Suprapubic skin (tissue), 3 donors: ENCODE measurements at regions not wholly inside any gene's neighbourhood (a gene's known extent, or its start where the extent isn't known, plus 50 kb on each side); places are given as distances from the start of the nearest gene placed in this dataset.
"Not testable (repeated sequence)": the region's sequence is repeated elsewhere in the genome, so short reads cannot be mapped to it uniquely, and the experiment has no call there.

Source experiments
- CTCF ChIP-seq, 2 donors: fragments of 200-600 bp in 1 of 2; fragments of 450-650 bp in 1 of 2; sonication (generic) in 1 of 2; IDR thresholded peaks; one replicate each; pipeline ENCODE4 v1.5.1; 2016 to 2019; ENCODE audit warnings: antibody characterized with exemption in 2 of 2, mild to moderate bottlenecking in 1 of 2, moderate library complexity in 1 of 2
- POLR2AphosphoS5 ChIP-seq, 3 donors: sonication (generic); formaldehyde crosslinking; IDR thresholded peaks; one replicate each; pipeline ENCODE4 v1.6.1; 2017; ENCODE audit warnings: antibody characterized with exemption in 3 of 3

GRCh38 chr5:98393205-98393604 is 380.3 kb upstream of the RGMB start:
- not testable (repeated sequence) for TF ChIP-seq CTCF, POLR2AphosphoS5 (IDR thresholded peaks at IDR 0.05)
